IMR-90 (cell line): ENCODE measurements at regions not wholly inside any gene's neighbourhood (a gene's known extent, or its start where the extent isn't known, plus 50 kb on each side); places are given as distances from the start of the nearest gene placed in this dataset.

Experiments
- ATAC-seq: fragments of 200-7000 bp; cut with Tn5 transposase; 2 replicates; pipeline ENCODE4 v1.9.1; 2020; ENCODE audit warnings: low read depth, mild to moderate bottlenecking, moderate library complexity
- BruUV-seq: library from RNA; stranded (reverse); fragments of 400-500 nt; replicated peaks from 2 replicates; lab custom pipeline; 2021; lab: Mats Ljungman, UMichigan
- CTCF ChIA-PET: fragments of 300-600 bp; formaldehyde crosslinking; extraction: SDS; loops from one replicate; lab custom pipeline; 2021; ENCODE audit warnings: antibody characterized with exemption; lab: Yijun Ruan, JAX
- POLR2A ChIA-PET: fragments of 300-600 bp; sonication (Branson Sonifier 250); formaldehyde crosslinking; loops from one replicate; lab custom pipeline; 2022; ENCODE audit warnings: antibody characterized with exemption; ENCODE audit not compliant: unreplicated experiment; lab: Charles Lee
- DNase-seq: peaks from one replicate; pipeline ENCODE4 v3.0.0; 2013
- H2AFZ ChIP-seq: replicated peaks from 2 replicates; pipeline ENCODE3; 2013; ENCODE audit warnings: low read length, mild to moderate bottlenecking; ENCODE audit not compliant: poor library complexity
- H2AK5ac ChIP-seq: 2 replicates; pipeline ENCODE4 v1.6.1; 2013; ENCODE audit warnings: low read depth, low read length, inconsistent platforms
- H2AK9ac ChIP-seq: replicated peaks from 2 replicates; pipeline ENCODE3; 2013; ENCODE audit warnings: mild to moderate bottlenecking, low read depth, low read length, moderate library complexity; ENCODE audit not compliant: poor library complexity
- H2BK120ac ChIP-seq: 2 replicates; pipeline ENCODE4 v1.6.1; 2013; ENCODE audit warnings: low read depth, low read length, inconsistent platforms
- H2BK15ac ChIP-seq: 3 replicates; pipeline ENCODE4 v1.6.1; 2013; ENCODE audit warnings: low read depth, low read length, inconsistent platforms
- H2BK20ac ChIP-seq: 2 replicates; pipeline ENCODE4 v1.6.1; 2013; ENCODE audit warnings: low read depth, mild to moderate bottlenecking, inconsistent platforms, low read length, moderate library complexity
- H2BK5ac ChIP-seq: 2 replicates; pipeline ENCODE4 v1.6.1; 2013; ENCODE audit warnings: mild to moderate bottlenecking, low read depth, low read length, inconsistent platforms; ENCODE audit not compliant: poor library complexity, severe bottlenecking
- H3K14ac ChIP-seq: replicated peaks from 2 replicates; pipeline ENCODE4 v1.6.1; 2013; ENCODE audit warnings: low read depth, low read length, inconsistent platforms
- H3K18ac ChIP-seq: 2 replicates; pipeline ENCODE4 v1.6.1; 2013; ENCODE audit warnings: low read depth, low read length, control low read depth
- H3K23ac ChIP-seq: 2 replicates; pipeline ENCODE4 v1.6.1; 2013; ENCODE audit warnings: low read depth, low read length, inconsistent platforms
- H3K27ac ChIP-seq: 2 replicates; pipeline ENCODE4 v1.5.1; 2013; ENCODE audit warnings: mild to moderate bottlenecking, control low read depth, low read length; ENCODE audit not compliant: insufficient read depth
- H3K27me3 ChIP-seq: 2 replicates; pipeline ENCODE4 v1.6.1; 2013; ENCODE audit warnings: low read length; ENCODE audit not compliant: control insufficient read depth, insufficient read depth
- H3K36me3 ChIP-seq: 2 replicates; pipeline ENCODE4 v1.6.1; 2013; ENCODE audit warnings: low read length, mixed read lengths; ENCODE audit not compliant: control insufficient read depth, insufficient read depth
- H3K4ac ChIP-seq: 2 replicates; pipeline ENCODE4 v1.6.1; 2013; ENCODE audit warnings: low read depth, low read length, inconsistent platforms
- H3K4me1 ChIP-seq: 2 replicates; pipeline ENCODE4 v1.6.1; 2013; ENCODE audit warnings: low read length, mixed read lengths; ENCODE audit not compliant: control insufficient read depth, insufficient read depth
- H3K4me2 ChIP-seq: 2 replicates; pipeline ENCODE4 v1.6.1; 2013; ENCODE audit warnings: low read depth, mild to moderate bottlenecking, control low read depth, low read length, moderate library complexity
- H3K4me3 ChIP-seq: 2 replicates; pipeline ENCODE4 v1.5.1; 2013; ENCODE audit warnings: low read depth, mild to moderate bottlenecking, control low read depth, low read length, moderate library complexity; ENCODE audit not compliant: insufficient read depth
- H3K56ac ChIP-seq: 2 replicates; pipeline ENCODE4 v1.6.1; 2013; ENCODE audit warnings: low read length, inconsistent platforms; ENCODE audit not compliant: insufficient read depth; ENCODE audit errors: extremely low read depth
- H3K79me1 ChIP-seq, 2 experiments: 2 replicates each; pipeline ENCODE4 v1.6.1; 2013; ENCODE audit warnings: low read length in 2 of 2, inconsistent platforms in 1 of 2, low read depth in 1 of 2
- H3K9ac ChIP-seq: 2 replicates; pipeline ENCODE4 v1.6.1; 2013; ENCODE audit warnings: low read depth, low read length, control low read depth
- H3K9me1 ChIP-seq: 2 replicates; pipeline ENCODE4 v1.6.1; 2013; ENCODE audit warnings: low read length, inconsistent platforms; ENCODE audit not compliant: insufficient read depth
- H3K9me3 ChIP-seq: 2 replicates; pipeline ENCODE4 v1.6.1; 2013; ENCODE audit warnings: low read length; ENCODE audit not compliant: control insufficient read depth, insufficient read depth
- H4K20me1 ChIP-seq: 2 replicates; pipeline ENCODE4 v1.6.1; 2013; ENCODE audit warnings: low read length, inconsistent platforms; ENCODE audit not compliant: insufficient read depth
- H4K5ac ChIP-seq: 2 replicates; pipeline ENCODE4 v1.6.1; 2013; ENCODE audit warnings: mild to moderate bottlenecking, low read depth, low read length, control low read depth
- H4K8ac ChIP-seq, 2 experiments: 2 replicates each; pipeline ENCODE4 v1.6.1; 2013; ENCODE audit warnings: low read depth in 2 of 2, low read length in 2 of 2, control low read depth in 1 of 2, inconsistent platforms in 1 of 2
- H4K91ac ChIP-seq: 2 replicates; pipeline ENCODE4 v1.6.1; 2013; ENCODE audit warnings: low read depth, low read length, inconsistent platforms; ENCODE audit not compliant: insufficient read depth
- BHLHE40 ChIP-seq: fragments of 150-350 bp; IDR thresholded peaks from 2 replicates; pipeline ENCODE4 v1.6.1; 2016; ENCODE audit warnings: mild to moderate bottlenecking, low read depth, low read length
- MAFK ChIP-seq: IDR thresholded peaks from 2 replicates; pipeline ENCODE4 v1.6.1; 2012; ENCODE audit warnings: low read depth, low read length, improper control_type of control experiment
- MAZ ChIP-seq: IDR thresholded peaks from 2 replicates; pipeline ENCODE4 v1.6.1; 2012; ENCODE audit warnings: low read depth, mild to moderate bottlenecking, low read length, improper control_type of control experiment, moderate library complexity, borderline replicate concordance
- MXI1 ChIP-seq: IDR thresholded peaks from 2 replicates; pipeline ENCODE4 v1.6.1; 2012; ENCODE audit warnings: low read depth, mild to moderate bottlenecking, low read length, moderate library complexity, borderline replicate concordance
- RCOR1 ChIP-seq: IDR thresholded peaks from 2 replicates; pipeline ENCODE4 v1.6.1; 2012; ENCODE audit warnings: mild to moderate bottlenecking, low read length, improper control_type of control experiment; ENCODE audit not compliant: insufficient replicate concordance
- WGBS, 2 experiments: methylation state at CpG; one replicate each; pipeline versions ENCODE4 v1.1.5 to v1.1.7; 2013; ENCODE audit warnings: missing lambda C conversion rate in 2 of 2; ENCODE audit not compliant: insufficient read length in 1 of 2; ENCODE audit errors: extremely low coverage in 2 of 2; 5-methylcytosine and 5-hydroxymethylcytosine counted together
- dilution Hi-C: fragments of 300-500 bp; cut with HindIII; formaldehyde crosslinking; loops from one replicate; pipeline ENCODE4 v1.14.3; 2018; ENCODE audit warnings: low sequenced_read_pairs; ENCODE audit not compliant: unreplicated experiment
- in situ Hi-C: fragments of 300-500 bp; cut with MboI; formaldehyde crosslinking; loops from 3 replicates; pipeline ENCODE4 v1.14.3; 2019; ENCODE audit warnings: low sequenced_read_pairs, inconsistent platforms, mixed read lengths
- intact Hi-C: fragments of 100-400 bp; cut with micrococcal nuclease; formaldehyde crosslinking; loops from 2 replicates; pipeline ENCODE4 v1.10.0; 2022

GRCh38 chr3:152148579-152148978 is 120.2 kb upstream of the MBNL1 start:
- DNase-seq (no peak), ATAC-seq (no peak)
- Histone ChIP-seq H2AFZ (no peak overlapping the region), H3K18ac (0 out of 2 replicates have a peak overlapping the region, but pooled peaks have one; percentile 18), H2AK9ac (no peak overlapping the region), H3K9ac (no peak overlapping the region), H3K36me3 (no peaks in the 10 kb centered on the region), H3K14ac (no peak overlapping the region), H4K20me1 (no peaks in the 10 kb centered on the region), H4K91ac (no peak overlapping the region; the same call in 1 of the 2 replicates), H4K5ac (no peak overlapping the region), H3K56ac (no peak overlapping the region), H2BK20ac (no peak overlapping the region), H3K4ac (no peak overlapping the region), H3K4me1 (no peaks in the 10 kb centered on the region), H3K4me2 (no peak overlapping the region), H3K23ac (no peak overlapping the region; the same call in 1 of the 2 replicates), H4K8ac (no peak overlapping the region), H3K4me3 (no peak overlapping the region), H3K79me1 (no peaks in the 10 kb centered on the region), H2BK15ac (no peak overlapping the region), H2AK5ac (no peak overlapping the region), H2BK5ac (no peak overlapping the region), H3K27me3 (no peaks in the 10 kb centered on the region), H3K9me1 (no peaks in the 10 kb centered on the region), H2BK120ac (no peak overlapping the region), H3K9me3 (no peaks in the 10 kb centered on the region), H3K27ac (no peak overlapping the region)
- POLR2A ChIA-PET: no interaction called here
- TF ChIP-seq MAFK (no peak), MXI1 (no peak), MAZ (no peak), RCOR1 (no peak), BHLHE40 (no peak)
- WGBS, 2 experiments: no CpG with 5 or more reads among the region's 1 CpG
- in situ Hi-C loops: no loop called here
- dilution Hi-C loops: no loop called here
- intact Hi-C loops: no loop called here
- BruUV-seq: no TSS peak
- CTCF ChIA-PET: interaction anchor here (1.1 kb wide), 1 partner anchor 26 kb away, joined by 5 read pairs; no protein-coding TSS in a partner anchor
